Gastrocnemius medialis (tissue), 4 donors: ENCODE measurements at regions not wholly inside any gene's neighbourhood (a gene's known extent, or its start where the extent isn't known, plus 50 kb on each side); places are given as distances from the start of the nearest gene placed in this dataset.

Experiments used
- CTCF ChIP-seq, 5 experiments: fragments of 450-650 bp in 3 of 5; fragments of 200-600 bp in 2 of 5; sonication (generic) in 2 of 5; IDR thresholded peaks in 4 of 5; conservative IDR thresholded peaks in 1 of 5; 1 replicate in 4 of 5; 2 replicates in 1 of 5; pipeline ENCODE4 v1.5.1; 2016 to 2019; ENCODE audit warnings: antibody characterized with exemption in 5 of 5, mild to moderate bottlenecking in 3 of 5, moderate library complexity in 3 of 5
- POLR2A ChIP-seq, 2 donors: fragments of 450-650 bp; IDR thresholded peaks; one replicate each; pipeline ENCODE4 v1.6.1; 2017; ENCODE audit warnings: antibody characterized with exemption in 2 of 2, mild to moderate bottlenecking in 2 of 2, moderate library complexity in 2 of 2

GRCh38 chr5:68751661-68752060 is 342.2 kb upstream of the SLC30A5 start:
- no peak for TF ChIP-seq CTCF (IDR thresholded peaks at IDR 0.05 in 4 of 5, conservative IDR thresholded peaks at IDR 0.05 in 1 of 5)
- no peak for TF ChIP-seq POLR2A (IDR thresholded peaks at IDR 0.05)
